HepG2 (cell line): ENCODE measurements at regions not wholly inside any gene's neighbourhood (a gene's known extent, or its start where the extent isn't known, plus 50 kb on each side); places are given as distances from the start of the nearest gene placed in this dataset.

Experiments
- BHLHE40 ChIP-seq: IDR thresholded peaks from 2 replicates; pipeline ENCODE4 v1.6.1; 2011; ENCODE audit warnings: low read length, improper control_type of control experiment
- CTCF ChIP-seq: sonication (generic); formaldehyde crosslinking; IDR thresholded peaks from 2 replicates; pipeline ENCODE4 v1.5.0; 2020; ENCODE audit warnings: mild to moderate bottlenecking, missing genetic modification reagents, moderate library complexity
- EP300 ChIP-seq, 3 experiments: sonication (generic) in 1 of 3; formaldehyde crosslinking in 1 of 3; IDR thresholded peaks; 2 replicates each; pipeline versions ENCODE4 v1.5.1 to v1.6.1; 2011 to 2020; ENCODE audit warnings: low read depth in 2 of 3, low read length in 2 of 3, borderline replicate concordance in 1 of 3, improper control_type of control experiment in 1 of 3, mild to moderate bottlenecking in 1 of 3, missing genetic modification reagents in 1 of 3, moderate library complexity in 1 of 3
- EZH2 ChIP-seq: conservative IDR thresholded peaks from 2 replicates; pipeline ENCODE4 v1.6.1; 2012; ENCODE audit warnings: mild to moderate bottlenecking, low read depth, low read length, moderate library complexity
- HINFP ChIP-seq: sonication (generic); formaldehyde crosslinking; IDR thresholded peaks from 2 replicates; pipeline ENCODE4 v1.4.0; 2020; ENCODE audit warnings: low read depth, mild to moderate bottlenecking, missing genetic modification reagents
- MTF1 ChIP-seq: sonication (generic); formaldehyde crosslinking; IDR thresholded peaks from 2 replicates; pipeline ENCODE4 v1.5.0; 2020; ENCODE audit warnings: missing genetic modification reagents
- NR3C1 ChIP-seq: sonication (generic); formaldehyde crosslinking; IDR thresholded peaks from 2 replicates; pipeline ENCODE4 v1.4.0; 2020; ENCODE audit warnings: missing genetic modification reagents
- RAD21 ChIP-seq: fragments of 450-650 bp; formaldehyde crosslinking; IDR thresholded peaks from 2 replicates; pipeline ENCODE4 v1.5.0; 2020; ENCODE audit warnings: mild to moderate bottlenecking
- REST ChIP-seq, 2 experiments: IDR thresholded peaks; 2 replicates each; pipeline ENCODE4 v1.6.1; 2011 to 2012; ENCODE audit warnings: low read length in 2 of 2, borderline replicate concordance in 1 of 2, low read depth in 1 of 2, mild to moderate bottlenecking in 1 of 2, moderate library complexity in 1 of 2
- SIN3A ChIP-seq: IDR thresholded peaks from 2 replicates; pipeline ENCODE4 v1.6.1; 2011; ENCODE audit warnings: low read depth, mild to moderate bottlenecking, control low read depth, low read length, borderline replicate concordance
- ZNF318 ChIP-seq: sonication (generic); formaldehyde crosslinking; IDR thresholded peaks from 2 replicates; pipeline ENCODE4 v1.4.0; 2020; ENCODE audit warnings: mild to moderate bottlenecking, missing genetic modification reagents
- ZNF510 ChIP-seq: sonication (generic); formaldehyde crosslinking; IDR thresholded peaks from 2 replicates; pipeline ENCODE4 v1.4.0; 2020; ENCODE audit warnings: low read depth, mild to moderate bottlenecking, missing genetic modification reagents
- ZNF557 ChIP-seq: sonication (generic); formaldehyde crosslinking; IDR thresholded peaks from 2 replicates; pipeline ENCODE4 v1.4.0; 2020; ENCODE audit warnings: missing genetic modification reagents
- ZNF580 ChIP-seq: IDR thresholded peaks from 2 replicates; pipeline ENCODE4 v1.6.1; 2016; ENCODE audit warnings: low read depth, borderline replicate concordance

- TF ChIP-seq EP300 (IDR thresholded peaks at IDR 0.05; ENCODE audit: low read depth in 2 of 2, low read length in 2 of 2) (no peak), EP300 (CRISPR knock-in tag; IDR thresholded peaks at IDR 0.05; ENCODE audit: borderline replicate concordance) (no peak), MTF1 (no peak), HINFP (CRISPR knock-in tag) (no peak), ZNF557 (CRISPR knock-in tag) (no peak), REST (IDR thresholded peaks at IDR 0.05; ENCODE audit: borderline replicate concordance in 1 of 2, low read depth in 1 of 2, low read length in 2 of 2) (no peak), RAD21 (CRISPR knock-in tag) (no peak), BHLHE40 (no peak), NR3C1 (CRISPR knock-in tag) (no peak), ZNF580 (CRISPR knock-in tag) (no peak), SIN3A (no peak), CTCF (CRISPR knock-in tag) (no peak), ZNF510 (CRISPR knock-in tag) (no peak), EZH2 (no peak), ZNF318 (CRISPR knock-in tag) (no peak)
Observed at GRCh38 chr17:72427761-72428109, 306.9 kb downstream of the SOX9 start.
